ENCODE measurements at regions not wholly inside any gene's neighbourhood (a gene's known extent, or its start where the extent isn't known, plus 50 kb on each side); places are given as distances from the start of the nearest gene placed in this dataset.

- Histone ChIP-seq H3K9ac (ENCODE audit: insufficient read depth, low read depth, low read length) (no peak overlapping the region), H3K4me2 (ENCODE audit: low read depth, low read length) (no peak overlapping the region), H4K20me1 (ENCODE audit: insufficient read depth, low read length) (no peaks in the 10 kb centered on the region), H3K79me2 (ENCODE audit: insufficient read depth, low read length) (no peaks in the 10 kb centered on the region), H3K4me1 (ENCODE audit: insufficient read depth, low read length) (peaks cover 97% of the 10 kb centered on the region), H3K36me3 (replicated peaks in 1 of 2; ENCODE audit: control insufficient read depth in 1 of 2, insufficient read depth in 2 of 2, low read length in 2 of 2) (no peaks in the 10 kb centered on the region), H3K27me3 (ENCODE audit: control insufficient read depth in 1 of 2, insufficient read depth in 2 of 2, low read length in 2 of 2) (no peaks in the 10 kb centered on the region), H3K27ac (ENCODE audit: extremely low read length, insufficient read depth, low read length) (no peak overlapping the region), H3K4me3 (replicated peaks in 1 of 3; ENCODE audit: insufficient read depth in 1 of 3, low read depth in 2 of 3, low read length in 3 of 3) (no peak overlapping the region), H3K9me3 (ENCODE audit: low read length) (no peaks in the 10 kb centered on the region), H2AFZ (ENCODE audit: low read length) (no peak overlapping the region)
- ATAC-seq (no peak), DNase-seq (ENCODE audit: low spot score) (no peak), FAIRE-seq (no peak)
- BruUV-seq (replicated peaks) = no TSS peak
- intact Hi-C loops (cut with micrococcal nuclease; ENCODE audit: unreplicated experiment) (loop anchor here (5.0 to 10.0 kb wide), 2 partner anchors 162 to 326 kb away; partner anchors contain the start of gene RHOU), in situ Hi-C loops (cut with HindIII; ENCODE audit: extremely low pct_ligation_motif_present, low pct_unique_long_range_greater_than_20kb) (no loop called here)
- POLR2A ChIA-PET = interaction anchor here (0.6 to 2.1 kb wide), 3 partner anchors 32 to 225 kb away, joined by 3 to 5 read pairs (median 3); no protein-coding TSS in a partner anchor
- CTCF ChIA-PET (ENCODE audit: low intra/inter-chr PET ratio, low total read pairs) = no interaction called here
- WGBS (ENCODE audit: low lambda C conversion rate) = 97% methylated on average over 5 of the region's 5 CpGs
- TF ChIP-seq ZBTB37 (CRISPR knock-in tag; IDR thresholded peaks at IDR 0.05) = no peak
- TF ChIP-seq ZKSCAN8 (CRISPR knock-in tag; IDR thresholded peaks at IDR 0.05; ENCODE audit: borderline replicate concordance) = no peak
- no peak for TF ChIP-seq KAT7 (CRISPR knock-in tag; IDR thresholded peaks at IDR 0.05; ENCODE audit: borderline replicate concordance)
- no peak for TF ChIP-seq ZNF512 (CRISPR knock-in tag; IDR thresholded peaks at IDR 0.05)
- TF ChIP-seq ATM (IDR thresholded peaks at IDR 0.05; ENCODE audit: borderline replicate concordance) = no peak
- TF ChIP-seq ZNF607 (CRISPR knock-in tag; IDR thresholded peaks at IDR 0.05; ENCODE audit: borderline replicate concordance) = no peak
- TF ChIP-seq SNAI1 (CRISPR knock-in tag; IDR thresholded peaks at IDR 0.05; ENCODE audit: borderline replicate concordance) = no peak
- TF ChIP-seq ZKSCAN5 (CRISPR knock-in tag; IDR thresholded peaks at IDR 0.05) = no peak
- TF ChIP-seq ZFYVE20 (CRISPR knock-in tag; IDR thresholded peaks at IDR 0.05; ENCODE audit: borderline replicate concordance, low read depth) = no peak
- no peak for TF ChIP-seq ZNF253 (CRISPR knock-in tag; IDR thresholded peaks at IDR 0.05; ENCODE audit: borderline replicate concordance)
- no peak for TF ChIP-seq ZNF496 (CRISPR knock-in tag; IDR thresholded peaks at IDR 0.05; ENCODE audit: insufficient replicate concordance)
- no peak for TF ChIP-seq ZFP90 (CRISPR knock-in tag; IDR thresholded peaks at IDR 0.05; ENCODE audit: borderline replicate concordance)
- no peak for TF ChIP-seq REL (CRISPR knock-in tag; conservative IDR thresholded peaks at IDR 0.05)
- no peak for TF ChIP-seq TCF7L2 (IDR thresholded peaks at IDR 0.05; ENCODE audit: low read depth, low read length)
- TF ChIP-seq ZSCAN31 (CRISPR knock-in tag; IDR thresholded peaks at IDR 0.05; ENCODE audit: low read depth) = no peak
- no peak for TF ChIP-seq CTCF (CRISPR knock-in tag; IDR thresholded peaks at IDR 0.05)
- TF ChIP-seq EED (CRISPR knock-in tag; IDR thresholded peaks at IDR 0.05) = no peak
Observed at GRCh38 chr1:229063154-229063773, 207.6 kb upstream of the RAB4A start.

Data from HepG2 (cell line).